Astrocyte of the cerebellum (primary cell): ENCODE measurements at regions not wholly inside any gene's neighbourhood (a gene's known extent, or its start where the extent isn't known, plus 50 kb on each side); places are given as distances from the start of the nearest gene placed in this dataset.
"Not testable (repeated sequence)": the region's sequence is repeated elsewhere in the genome, so short reads cannot be mapped to it uniquely, and the experiment has no call there.

ENCODE experiments used
- DNase-seq: peaks from one replicate; pipeline ENCODE4 v3.0.0-alpha.2; 2011; ENCODE audit warnings: low read depth
- H3K4me3 ChIP-seq: 2 replicates; pipeline ENCODE4 v1.5.1; 2011; ENCODE audit warnings: mild to moderate bottlenecking, low read depth, low read length, moderate library complexity
- in situ Hi-C: cut with HindIII; loops from 2 replicates; pipeline ENCODE4 v1.10.0; 2017; ENCODE audit warnings: low sequenced_read_pairs
- TF ChIP-seq, protein P1 (sequence below): IDR thresholded peaks from 2 replicates; pipeline ENCODE4 v1.5.1; 2012; ENCODE audit warnings: low read length, low read depth, moderate library complexity, mild to moderate bottlenecking; ENCODE audit errors: missing control alignments

DNA sequence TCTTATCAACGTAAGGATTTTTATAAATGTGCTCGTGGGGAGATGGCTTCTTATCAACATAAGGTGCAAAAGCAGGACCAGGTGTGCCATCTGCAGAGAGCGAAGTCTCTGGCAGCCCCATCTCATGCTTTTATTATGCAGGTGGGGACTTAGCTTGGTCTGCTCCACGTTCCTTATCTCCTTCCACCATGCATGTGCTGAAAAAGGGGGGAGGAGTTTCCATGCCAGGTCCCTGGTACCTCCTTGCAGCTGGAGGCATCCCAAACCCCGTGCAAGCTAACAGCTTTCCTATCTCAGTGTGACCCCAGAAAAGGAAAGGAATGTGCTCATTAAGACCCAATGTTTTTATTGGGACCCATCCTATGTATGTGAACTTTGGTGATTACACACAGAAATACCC, 608.5 kb downstream of the TMEM121 start:
- TF ChIP-seq, protein P1, sequence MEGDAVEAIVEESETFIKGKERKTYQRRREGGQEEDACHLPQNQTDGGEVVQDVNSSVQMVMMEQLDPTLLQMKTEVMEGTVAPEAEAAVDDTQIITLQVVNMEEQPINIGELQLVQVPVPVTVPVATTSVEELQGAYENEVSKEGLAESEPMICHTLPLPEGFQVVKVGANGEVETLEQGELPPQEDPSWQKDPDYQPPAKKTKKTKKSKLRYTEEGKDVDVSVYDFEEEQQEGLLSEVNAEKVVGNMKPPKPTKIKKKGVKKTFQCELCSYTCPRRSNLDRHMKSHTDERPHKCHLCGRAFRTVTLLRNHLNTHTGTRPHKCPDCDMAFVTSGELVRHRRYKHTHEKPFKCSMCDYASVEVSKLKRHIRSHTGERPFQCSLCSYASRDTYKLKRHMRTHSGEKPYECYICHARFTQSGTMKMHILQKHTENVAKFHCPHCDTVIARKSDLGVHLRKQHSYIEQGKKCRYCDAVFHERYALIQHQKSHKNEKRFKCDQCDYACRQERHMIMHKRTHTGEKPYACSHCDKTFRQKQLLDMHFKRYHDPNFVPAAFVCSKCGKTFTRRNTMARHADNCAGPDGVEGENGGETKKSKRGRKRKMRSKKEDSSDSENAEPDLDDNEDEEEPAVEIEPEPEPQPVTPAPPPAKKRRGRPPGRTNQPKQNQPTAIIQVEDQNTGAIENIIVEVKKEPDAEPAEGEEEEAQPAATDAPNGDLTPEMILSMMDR: no peak
- in situ Hi-C loops: no loop called here
- H3K4me3 ChIP-seq: no peak overlapping the region
- no peak for DNase-seq

DNA sequence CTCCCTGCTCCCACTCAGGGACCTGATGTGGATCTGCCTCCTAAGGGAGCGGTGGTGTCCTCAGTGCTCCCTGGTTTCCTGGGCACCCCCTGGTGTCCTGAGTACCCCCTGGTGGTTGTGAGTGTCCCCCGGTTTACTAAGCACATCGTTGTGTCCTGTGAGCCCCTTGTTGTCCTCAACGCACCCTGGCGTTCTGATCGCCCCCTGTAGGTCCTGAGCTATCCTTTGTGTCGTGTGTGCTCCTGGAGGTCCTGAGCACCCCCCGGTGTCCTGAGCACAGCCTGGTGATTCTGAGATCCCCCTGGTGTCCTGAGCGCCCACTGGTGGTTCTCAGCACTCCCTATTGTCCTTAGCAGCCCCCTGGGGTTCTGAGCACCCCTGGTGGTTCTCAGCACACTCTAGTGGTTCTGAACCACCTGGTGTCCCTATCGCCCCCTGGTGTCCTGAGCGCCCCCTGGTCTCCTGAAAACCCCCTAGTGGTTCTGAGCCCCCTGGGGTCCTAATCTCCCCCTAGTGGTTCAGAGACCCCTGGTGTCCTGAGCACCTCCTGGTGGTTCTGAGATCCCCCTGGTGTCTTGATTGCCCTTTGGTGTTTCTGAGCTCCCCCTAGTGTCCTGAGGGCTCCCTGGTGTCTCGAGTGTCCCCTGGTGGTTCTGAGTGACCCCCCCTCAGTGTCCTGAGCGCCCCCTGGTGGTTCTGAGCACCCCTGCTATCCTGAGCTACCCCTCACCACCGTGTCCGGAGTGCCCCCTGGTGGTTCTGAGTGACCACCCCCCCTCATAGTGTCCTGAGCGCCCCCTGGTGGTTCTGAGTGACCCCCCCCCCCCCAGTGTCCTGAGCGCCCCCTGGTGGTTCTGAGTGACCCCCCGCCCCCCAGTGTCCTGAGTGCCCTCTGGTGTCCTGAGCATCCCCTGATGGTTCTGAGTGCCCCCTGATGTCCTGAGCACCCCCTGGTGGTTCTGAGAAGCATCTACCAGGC, 615.1 kb downstream of the TMEM121 start:
- in situ Hi-C loops: no loop called here
- no peak for DNase-seq
- H3K4me3 ChIP-seq: no peak overlapping the region
- TF ChIP-seq, protein P1: no peak

DNA sequence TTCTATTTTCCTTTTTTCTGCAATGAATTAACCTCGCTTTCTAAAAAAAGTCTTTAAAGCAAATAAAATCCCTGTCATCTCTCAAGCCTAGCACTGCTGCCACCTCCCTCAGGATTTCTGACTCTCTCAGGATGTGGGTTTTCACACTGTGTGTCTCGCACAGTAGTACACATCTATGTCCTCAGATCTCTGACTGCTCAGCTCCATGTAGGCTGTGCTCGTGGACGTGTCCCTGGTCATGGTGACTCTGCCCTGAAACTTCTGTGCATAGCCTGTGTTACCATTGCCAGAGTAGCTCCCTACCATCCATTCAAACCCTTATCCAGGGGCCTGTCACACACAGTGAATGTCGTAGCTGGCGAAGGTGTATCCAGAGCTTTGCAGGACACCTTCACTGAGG, 619.3 kb downstream of the TMEM121 start:
- H3K4me3 ChIP-seq, in situ Hi-C loops, DNase-seq: not testable (repeated sequence)

GRCh38 chr14:106153362-106153955, 627.1 kb downstream of the TMEM121 start:
- in situ Hi-C loops, H3K4me3 ChIP-seq, DNase-seq: not testable (repeated sequence)

DNA sequence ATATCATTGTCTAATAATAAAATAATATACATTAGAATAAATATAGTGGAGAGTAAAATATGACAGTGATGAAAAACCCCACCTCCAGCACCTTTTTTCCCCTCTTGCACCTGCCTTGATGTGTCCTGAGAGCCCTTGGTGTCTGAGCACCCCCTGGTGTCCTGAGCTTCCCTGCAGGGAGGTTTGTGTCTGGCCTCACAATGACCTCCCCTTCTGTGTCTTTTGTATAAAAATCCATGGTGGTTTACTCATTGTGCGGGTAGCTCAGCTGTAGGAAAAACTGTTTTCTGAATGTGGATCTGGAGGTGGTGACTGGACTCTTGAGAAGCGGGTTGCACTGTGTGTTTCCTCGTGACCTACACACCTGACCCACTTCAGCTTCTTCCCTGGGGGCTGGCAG, 636.9 kb downstream of the TMEM121 start:
- H3K4me3 ChIP-seq: no peak overlapping the region
- in situ Hi-C loops: no loop called here
- no peak for DNase-seq
- TF ChIP-seq, protein P1: no peak

GRCh38 chr14:106163812-106164211, 637.4 kb downstream of the TMEM121 start:
- DNase-seq, in situ Hi-C loops, H3K4me3 ChIP-seq: not testable (repeated sequence)

- TF ChIP-seq, protein P1: no peak
- in situ Hi-C loops: no loop called here
- no peak for DNase-seq
- H3K4me3 ChIP-seq: no peak overlapping the region
These were observed 639.8 kb downstream of the TMEM121 start for GRCh38 chr14:106166232-106166631.

DNA sequence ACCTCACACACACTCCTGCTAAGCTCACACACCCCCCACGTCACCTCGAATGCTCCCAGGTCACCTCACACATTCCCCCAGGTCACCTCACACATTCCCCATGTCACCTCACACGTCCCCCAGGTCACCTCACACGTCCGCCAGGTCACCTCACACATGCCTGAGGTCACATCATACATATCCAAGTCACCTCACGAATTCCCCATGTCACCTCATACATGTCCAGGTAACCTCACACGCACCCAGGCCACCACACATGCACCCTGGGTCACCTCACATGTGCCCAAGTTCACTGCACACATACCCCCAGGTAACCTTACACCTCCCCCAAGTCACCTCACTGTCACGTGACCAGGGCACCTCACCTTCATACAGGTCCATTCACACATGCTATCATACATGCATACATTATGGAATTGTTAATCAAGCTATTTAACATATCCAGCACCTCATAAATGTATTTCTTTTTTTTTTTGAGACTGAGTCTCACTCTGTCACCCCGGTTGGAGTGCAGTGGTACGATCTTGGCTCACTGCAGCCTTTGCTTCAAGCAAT, 640.3 kb downstream of the TMEM121 start:
- in situ Hi-C loops: no loop called here
- no peak overlapping the region for H3K4me3 ChIP-seq
- DNase-seq: no peak

GRCh38 chr14:106170163-106170658, 643.8 kb downstream of the TMEM121 start:
- in situ Hi-C loops, DNase-seq, H3K4me3 ChIP-seq: not testable (repeated sequence)

More for the DNA sequence above, 640.3 kb downstream of the TMEM121 start:
- TF ChIP-seq, protein P1: no peak
